ENCODE measurements at regions not wholly inside any gene's neighbourhood (a gene's known extent, or its start where the extent isn't known, plus 50 kb on each side); places are given as distances from the start of the nearest gene placed in this dataset.

DNA sequence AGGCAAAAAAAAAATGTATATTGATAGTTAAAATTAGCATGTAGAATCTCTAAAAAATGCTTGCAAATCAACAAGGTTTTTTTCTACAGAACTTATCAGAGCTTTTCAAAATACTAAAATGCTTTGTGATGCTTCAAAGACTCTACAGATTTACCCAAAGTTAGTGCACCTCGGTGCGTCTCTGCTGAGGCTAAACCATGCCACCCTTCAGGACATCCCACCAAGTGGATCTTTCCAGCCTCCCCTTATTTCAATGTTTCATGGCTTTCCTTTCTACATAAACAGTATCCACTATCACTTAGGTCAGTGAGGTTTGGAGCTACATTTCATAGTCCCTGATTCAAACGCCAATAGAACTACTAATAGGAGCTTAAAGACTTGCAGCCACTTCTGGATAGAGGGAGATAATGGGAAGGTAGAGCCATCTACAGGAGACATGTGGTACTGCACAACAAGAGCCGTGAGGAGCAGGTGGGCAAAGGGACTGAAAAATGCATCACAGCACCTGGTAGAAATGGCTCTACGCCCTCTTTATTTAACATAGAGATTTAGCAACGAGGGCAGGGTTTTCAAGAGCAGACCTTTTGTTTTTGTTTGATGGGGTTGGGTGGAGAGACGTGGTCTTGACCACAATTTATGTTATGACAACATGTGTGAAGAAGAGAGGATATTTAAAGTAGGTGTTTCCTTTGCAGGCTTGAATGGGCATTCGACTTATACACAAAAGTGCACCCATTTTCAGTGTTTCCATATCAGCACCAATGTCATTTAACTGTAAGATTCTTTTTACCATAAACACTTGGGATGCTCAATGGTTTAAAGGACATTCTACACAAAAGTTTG, 56.1 kb upstream of the SLC35G4 start:
- DNase-seq (ENCODE audit: low read depth, low spot score), result no peak
- H3K27ac ChIP-seq, result no peak overlapping the region

DNA sequence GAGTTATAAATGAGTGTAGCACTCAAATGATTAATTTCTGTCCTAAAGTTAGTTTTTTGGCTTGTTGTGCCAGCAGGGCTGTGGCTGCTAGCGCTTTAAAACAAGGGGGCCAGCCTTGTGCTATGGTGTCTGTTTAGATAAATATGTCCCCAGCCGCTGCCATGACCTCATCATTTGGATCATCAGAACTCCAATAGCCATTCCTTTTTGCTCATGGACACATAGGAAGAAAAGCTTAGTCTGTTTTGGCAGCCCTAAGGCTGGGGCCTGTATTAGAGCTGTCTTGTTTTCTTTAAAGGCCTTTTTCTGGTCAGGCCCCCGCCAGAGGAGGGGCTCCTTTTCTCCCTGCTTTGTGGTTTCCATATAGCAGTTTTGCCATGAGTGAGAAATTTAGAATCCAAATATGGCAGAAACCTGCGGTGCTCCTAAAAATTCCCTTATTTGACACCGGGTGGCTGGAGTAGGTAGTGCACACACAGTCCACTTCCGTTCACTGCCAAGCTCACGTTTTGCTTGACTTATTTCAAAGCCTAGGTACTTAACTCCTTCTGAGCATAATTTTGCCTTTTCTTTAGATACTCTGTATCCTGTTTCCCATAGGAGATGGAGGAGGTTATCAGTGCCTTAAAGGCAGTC, 60.4 kb upstream of the SLC35G4 start:
- DNase-seq (ENCODE audit: low read depth, low spot score), result no peak
- H3K27ac ChIP-seq, result no peak overlapping the region

DNA sequence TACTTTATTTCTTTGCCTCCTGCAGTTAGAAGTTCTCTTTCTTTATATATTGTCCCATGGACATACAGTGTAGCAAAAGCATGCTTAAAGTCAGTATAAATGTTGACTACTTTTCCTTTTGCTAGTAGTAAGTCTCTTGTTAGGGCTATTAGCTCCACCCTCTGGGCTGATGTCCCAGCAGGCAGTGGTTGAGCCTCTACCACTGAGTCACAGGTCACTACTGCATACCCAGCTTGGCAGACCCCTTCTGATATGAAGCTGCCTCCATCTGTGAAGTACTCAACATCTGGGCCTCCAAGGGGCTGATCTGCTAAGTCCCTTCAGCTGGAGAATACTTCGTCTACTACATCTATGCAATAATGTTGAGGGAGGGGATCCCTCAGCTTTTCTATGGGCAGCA, 61.0 kb upstream of the SLC35G4 start:
- no peak for DNase-seq (ENCODE audit: low read depth, low spot score)
- no peak overlapping the region for H3K27ac ChIP-seq

DNA sequence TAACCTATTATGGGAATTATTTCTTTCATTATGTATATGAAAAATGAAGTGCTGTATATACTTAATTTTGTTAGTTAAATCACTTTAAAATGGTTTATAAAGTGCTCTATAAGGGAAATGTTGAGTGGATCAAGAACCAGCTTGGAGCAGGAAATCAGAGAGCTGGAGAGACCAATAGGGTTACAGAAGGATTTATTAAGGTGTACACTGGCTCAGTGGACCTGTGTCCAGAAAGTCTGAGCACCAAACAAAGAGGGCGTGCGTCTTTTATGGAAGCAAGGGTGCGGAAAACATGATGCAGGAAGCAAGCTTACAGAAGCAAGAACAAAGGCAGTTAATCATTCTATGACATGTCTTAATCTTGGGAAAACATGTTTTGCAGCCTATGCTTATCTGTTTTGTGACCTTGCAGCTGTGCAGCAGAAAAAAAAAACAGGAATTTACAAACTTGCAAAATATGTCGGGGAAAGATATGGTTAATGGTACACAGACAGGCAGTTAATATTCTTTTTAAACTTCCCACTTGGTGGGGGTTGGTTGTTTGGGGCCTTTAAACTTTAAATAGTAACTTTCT, 65.2 kb upstream of the SLC35G4 start:
- DNase-seq (ENCODE audit: low read depth, low spot score), result no peak
- H3K27ac ChIP-seq, result no peak overlapping the region

DNA sequence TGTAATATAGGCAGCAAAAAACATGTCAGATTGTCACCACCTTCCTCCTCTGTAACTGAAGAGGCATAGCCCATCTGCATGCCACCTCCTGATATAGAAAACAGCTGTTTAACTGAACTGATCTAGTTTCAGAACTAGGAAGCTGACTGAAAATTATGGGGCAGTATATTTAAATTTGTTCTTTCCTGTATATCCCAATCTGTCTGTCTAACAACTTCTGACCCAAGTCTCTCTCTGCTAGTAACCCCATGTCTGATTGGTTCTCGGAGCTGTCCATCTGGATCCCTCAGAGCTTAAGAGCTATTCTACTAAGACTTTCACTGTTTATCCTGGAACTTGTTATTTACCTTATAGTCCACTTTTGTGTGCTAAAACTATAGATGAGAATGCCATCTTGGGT, 68.2 kb upstream of the SLC35G4 start:
- no peak for DNase-seq (ENCODE audit: low read depth, low spot score)
- H3K27ac ChIP-seq, result no peak overlapping the region

DNA sequence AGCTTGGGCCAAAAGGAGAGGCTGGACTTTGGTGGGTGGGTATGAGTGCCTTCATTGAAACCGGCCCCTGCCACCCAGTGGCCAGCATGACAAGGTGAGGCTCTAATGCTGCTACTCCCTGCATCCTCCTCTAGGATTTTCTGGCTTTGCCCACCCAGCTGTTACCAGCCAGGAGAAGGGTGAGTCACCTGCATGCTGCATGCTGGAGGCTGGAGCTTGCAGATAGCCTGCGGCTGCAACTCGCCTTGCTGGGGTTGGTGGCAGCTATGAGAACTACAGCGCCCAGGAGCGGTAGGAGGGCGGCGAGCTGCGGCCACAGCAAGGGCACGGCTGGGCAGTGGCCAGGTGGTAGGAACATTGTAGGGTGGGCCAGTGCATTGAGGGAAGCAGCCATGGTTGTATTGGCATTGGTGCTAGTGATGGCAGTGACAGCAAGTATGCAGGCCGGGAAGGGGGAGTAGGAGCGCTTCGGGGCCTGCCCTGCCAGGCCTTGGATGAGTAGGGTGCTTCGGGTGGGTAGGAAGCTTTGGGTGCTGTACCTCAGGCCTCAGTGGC, 75.4 kb upstream of the SLC35G4 start:
- no peak for DNase-seq (ENCODE audit: low read depth, low spot score)
- H3K27ac ChIP-seq, result no peak overlapping the region

DNA sequence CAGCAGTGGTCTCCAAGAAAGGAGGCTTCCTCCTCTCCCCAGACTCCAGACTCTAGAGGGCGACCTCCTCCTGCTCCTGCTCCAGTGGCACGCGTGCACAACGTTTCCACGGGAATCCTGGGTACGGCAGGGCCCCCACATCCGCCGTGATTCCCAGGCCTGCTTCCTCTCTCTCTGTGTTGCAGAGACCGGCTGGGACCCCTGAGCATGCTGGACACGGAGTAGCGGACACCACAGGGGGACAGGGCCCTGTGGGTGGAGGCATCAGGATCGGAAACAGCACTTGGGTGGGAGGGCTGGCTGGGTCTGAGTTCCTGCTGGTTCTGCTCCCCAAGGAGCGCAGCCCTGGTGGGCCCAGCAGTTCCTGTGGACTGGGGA, 75.9 kb upstream of the SLC35G4 start:
- no peak for DNase-seq (ENCODE audit: low read depth, low spot score)

DNA sequence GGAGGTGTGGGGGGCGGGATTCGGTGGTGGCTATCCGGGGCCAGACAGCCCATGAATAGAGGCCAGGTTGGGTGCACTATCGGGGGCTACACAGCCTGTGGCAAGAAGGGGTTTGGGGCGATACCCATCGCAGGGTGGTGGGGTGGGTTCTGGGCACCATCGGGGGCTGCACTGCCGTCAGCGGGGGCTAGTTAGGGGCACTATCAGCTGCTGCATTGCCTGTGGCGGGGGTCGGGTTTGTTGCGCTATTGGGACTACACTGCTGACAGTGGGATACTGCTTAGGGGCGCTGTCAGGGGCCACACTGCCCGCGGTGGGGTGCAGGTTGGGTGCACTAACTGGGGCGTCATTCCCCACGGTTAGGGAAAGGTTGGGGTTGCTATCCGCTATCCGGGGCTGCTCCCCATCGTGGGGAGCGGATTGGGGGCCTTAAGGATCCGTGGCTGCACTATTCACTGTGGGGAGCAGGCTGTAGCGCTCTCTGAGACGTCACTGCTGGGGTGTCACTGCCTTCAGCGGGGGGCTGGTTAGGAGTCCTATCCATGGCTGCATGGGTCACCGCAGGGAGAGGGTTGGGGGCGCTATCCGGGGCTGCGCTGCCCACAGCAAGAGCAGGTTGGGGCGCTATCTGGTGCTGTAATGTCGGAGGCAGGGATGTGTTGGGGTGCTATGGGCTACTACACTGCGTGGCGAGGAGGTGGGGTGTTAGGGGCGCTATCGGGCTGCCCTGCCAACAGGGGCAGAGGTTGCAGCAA, 76.5 kb upstream of the SLC35G4 start:
- no peak for DNase-seq (ENCODE audit: low read depth, low spot score)
- no peak overlapping the region for H3K27ac ChIP-seq

More for the DNA sequence above, 75.9 kb upstream of the SLC35G4 start:
- H3K27ac ChIP-seq, result no peak overlapping the region

DNA sequence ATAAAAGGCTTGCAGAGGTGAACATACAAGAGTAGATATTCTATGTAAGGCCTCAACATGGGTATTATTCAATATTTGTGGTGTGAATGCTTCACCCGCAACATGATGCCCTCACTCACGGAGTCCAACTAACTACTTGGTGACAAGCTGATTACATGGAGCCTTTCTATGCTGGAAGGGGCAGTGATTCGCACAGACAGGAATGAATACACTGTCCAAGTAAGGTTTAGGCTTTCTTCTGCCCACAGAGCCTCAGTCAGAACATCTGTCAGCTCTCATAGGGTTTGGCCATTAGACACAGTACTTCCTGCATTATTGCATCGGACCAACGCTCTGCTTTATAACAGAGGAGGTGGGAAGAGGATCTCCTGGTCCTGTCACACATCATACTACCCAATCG, 80.3 kb upstream of the SLC35G4 start:
- no peak overlapping the region for H3K27ac ChIP-seq
- no peak for DNase-seq (ENCODE audit: low read depth, low spot score)

DNA sequence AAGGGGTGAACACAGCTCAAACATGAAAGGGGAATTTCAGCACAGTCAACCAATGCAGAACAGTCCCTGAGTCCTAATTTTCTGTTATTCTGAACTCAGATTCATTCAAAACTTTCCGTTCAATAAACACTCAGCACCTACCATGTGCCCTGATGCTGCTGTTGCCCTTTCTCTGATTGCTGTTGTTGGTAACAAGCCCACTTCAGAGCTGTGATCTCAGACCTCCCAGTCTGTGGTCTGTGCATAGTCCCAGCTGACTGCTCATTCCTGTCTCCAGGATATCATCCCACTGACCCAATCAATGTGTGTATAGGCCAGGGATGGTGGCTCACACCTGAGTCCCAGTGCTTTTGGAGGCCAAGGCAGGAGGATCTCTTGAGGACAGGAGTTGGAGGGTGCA, 82.7 kb upstream of the SLC35G4 start:
- DNase-seq (ENCODE audit: low read depth, low spot score), result no peak

DNA sequence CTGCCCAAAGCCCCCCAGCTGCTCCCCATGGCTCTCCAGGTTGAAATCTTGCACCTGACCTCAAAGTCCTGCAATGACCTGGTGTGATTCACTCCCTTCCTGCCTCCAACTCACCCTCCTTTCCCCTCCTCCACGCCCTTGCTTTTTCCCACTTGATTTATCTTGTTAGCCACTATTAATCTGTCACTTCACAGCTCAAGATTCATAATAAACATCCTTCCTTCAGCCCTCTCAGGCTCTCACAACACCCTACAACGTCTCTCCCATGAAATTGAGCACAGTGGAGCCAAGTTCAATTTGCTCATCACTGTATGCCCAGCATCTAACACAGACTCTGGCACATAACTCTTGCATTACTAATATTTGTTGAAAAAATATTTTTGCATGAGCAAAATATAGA, 85.6 kb upstream of the SLC35G4 start:
- DNase-seq (ENCODE audit: low read depth, low spot score), result no peak
- H3K27ac ChIP-seq, result no peak overlapping the region

More for the DNA sequence above, 82.7 kb upstream of the SLC35G4 start:
- no peak overlapping the region for H3K27ac ChIP-seq

DNA sequence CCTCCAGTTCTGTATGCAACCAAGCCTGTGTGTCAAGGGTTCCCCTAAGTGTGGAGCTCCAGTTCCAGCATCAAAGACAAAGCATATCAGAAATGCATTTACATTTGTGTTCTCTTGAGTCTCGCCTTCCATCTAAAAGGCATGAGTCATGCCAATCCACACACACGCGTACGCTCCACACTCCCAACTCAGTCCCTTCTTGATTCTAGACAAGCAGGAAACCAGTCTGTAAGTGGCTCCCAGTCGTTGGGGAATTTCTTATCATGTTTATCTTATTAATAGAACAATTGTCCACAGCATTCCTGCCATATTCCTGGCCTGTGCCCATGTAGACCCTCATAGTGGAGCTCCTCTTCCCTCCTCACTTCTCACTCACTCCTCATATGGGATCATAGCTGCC, 86.4 kb upstream of the SLC35G4 start:
- no peak for DNase-seq (ENCODE audit: low read depth, low spot score)
- no peak overlapping the region for H3K27ac ChIP-seq

DNA sequence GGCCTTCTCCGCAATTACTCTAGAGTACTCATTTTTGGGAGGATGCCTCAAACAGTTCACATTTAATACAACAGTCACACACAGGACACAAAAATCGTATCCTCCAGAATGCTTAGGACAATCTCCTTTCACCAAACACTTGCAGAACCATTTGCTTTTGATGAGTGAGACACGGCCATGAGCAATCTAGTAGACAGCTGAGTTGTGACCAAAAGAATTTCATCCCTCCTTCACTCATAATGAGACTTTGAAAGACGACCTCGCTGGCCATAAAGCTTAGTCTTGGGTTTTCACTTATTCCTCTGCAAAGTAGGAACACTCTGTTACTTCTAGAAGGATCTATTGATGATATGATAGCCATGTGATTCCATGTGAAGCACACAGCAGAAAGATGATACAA, 87.5 kb upstream of the SLC35G4 start:
- no peak for DNase-seq (ENCODE audit: low read depth, low spot score)
- H3K27ac ChIP-seq, result no peak overlapping the region

DNA sequence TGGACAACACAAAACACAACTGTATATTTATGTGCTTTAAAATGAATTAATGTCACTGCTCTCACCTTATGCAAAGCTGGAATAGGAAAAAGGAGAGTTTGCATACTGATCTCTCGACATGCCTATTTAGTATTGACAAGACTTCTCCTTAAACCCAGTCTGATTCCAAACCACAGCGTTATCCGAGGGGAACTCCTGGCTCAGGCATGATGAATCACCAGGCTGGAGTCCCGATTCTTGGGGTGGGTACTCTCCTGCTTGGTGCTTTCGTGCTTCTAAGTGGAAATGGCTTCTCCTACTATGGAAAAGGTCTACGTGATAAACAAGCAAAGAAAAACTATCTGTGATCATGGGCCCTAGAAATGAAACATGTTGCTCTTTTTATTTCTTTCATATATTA, 88.9 kb upstream of the SLC35G4 start:
- no peak for DNase-seq (ENCODE audit: low read depth, low spot score)
- no peak overlapping the region for H3K27ac ChIP-seq

DNA sequence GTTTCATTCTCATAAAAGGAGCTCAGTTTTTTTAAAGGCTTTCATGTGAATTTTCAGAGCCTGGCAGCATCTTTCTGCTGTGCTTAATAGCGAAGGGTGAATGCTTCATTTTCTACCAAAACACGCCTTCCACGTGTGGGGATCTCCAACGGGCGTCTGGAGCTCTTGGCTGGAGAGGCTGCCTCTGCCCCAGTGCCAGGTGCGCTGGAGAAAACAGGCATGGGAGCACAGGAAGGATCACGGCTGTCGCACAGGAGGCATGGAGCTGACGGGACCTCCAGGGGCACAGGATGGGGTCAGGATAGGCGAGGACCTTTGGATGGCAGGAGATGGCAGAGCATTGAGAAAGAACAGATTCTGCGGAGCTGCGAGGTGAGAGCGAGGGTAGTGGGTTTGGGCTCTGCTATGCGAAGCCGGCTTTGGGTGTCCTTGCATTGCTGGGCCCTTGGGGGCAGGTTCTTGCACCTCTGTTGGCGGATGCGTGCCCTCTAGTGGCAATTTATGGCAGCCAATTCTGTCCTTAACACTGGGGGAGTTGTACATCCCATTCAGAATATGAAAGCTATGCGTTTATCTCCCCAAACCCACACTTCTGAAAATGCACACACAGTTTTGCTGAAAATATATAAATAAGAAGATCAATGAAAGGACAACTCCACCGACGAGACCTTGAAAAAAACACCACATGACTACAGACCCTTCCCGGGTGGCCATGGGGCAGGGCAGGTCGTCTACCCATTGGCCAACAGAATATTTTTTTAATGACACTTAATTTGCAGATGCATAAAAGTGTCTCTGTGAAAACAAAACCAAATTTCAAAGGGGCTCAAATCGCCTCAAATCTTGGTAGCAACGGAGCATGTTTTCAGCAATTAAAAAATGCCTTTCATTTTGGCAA, 90.4 kb upstream of the SLC35G4 start:
- no peak overlapping the region for H3K27ac ChIP-seq
- DNase-seq (ENCODE audit: low read depth, low spot score), result peak; percentile 5

DNA sequence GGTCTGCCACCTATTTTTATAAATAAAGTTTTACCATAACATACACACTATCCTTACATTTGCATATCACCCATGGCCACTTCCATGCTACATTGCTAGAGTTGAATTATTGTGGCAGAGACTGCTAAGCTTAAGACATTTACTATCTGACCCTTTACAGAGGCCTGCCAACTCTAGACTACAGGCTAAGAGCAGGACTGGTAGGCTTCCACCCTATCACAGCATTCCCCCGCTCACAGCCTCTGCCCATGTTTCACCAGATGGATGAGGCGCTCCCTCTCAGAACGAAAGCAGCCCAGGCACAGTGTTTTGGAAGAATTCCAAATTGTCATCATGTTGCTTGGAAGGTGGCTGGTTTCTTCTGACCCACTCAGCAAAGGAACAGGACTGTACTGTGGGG, 91.7 kb upstream of the SLC35G4 start:
- no peak overlapping the region for H3K27ac ChIP-seq
- DNase-seq (ENCODE audit: low read depth, low spot score), result no peak

DNA sequence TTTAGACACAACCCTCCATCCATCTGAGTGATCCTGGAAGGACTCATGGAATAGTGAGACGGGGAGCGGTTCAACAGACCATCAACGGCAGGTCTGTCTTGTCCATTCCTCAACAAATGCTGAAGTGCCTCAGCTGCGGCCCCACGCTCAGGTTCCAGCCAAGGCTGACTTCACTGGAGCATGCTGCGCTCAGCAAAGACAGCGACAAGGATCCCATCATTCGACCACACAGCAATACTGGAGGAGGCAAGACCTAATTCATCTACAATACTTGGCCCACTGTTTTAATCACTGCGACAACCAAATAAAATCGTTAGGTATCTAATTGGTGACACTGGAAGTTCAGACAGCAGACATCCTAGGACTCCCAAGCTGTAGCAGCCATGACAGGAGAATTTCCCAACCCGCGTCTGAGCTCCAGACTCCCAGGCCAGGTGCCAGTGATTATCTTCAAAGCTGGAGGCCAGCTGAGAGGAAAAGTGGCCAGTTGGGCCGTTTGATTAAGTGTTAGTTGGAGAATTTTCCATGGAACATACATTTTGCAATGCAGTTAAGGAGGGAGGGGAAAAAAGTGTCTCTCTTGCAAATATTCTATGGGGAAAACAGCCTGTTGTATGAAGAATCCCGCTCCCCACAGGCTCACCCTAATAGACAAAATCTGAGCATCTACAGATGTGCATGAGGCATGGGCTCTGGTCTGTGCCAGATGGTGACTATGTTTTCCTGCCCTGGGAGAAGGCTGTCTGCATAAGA, 92.5 kb upstream of the SLC35G4 start:
- H3K27ac ChIP-seq, result no peak overlapping the region
- DNase-seq (ENCODE audit: low read depth, low spot score), result no peak

DNA sequence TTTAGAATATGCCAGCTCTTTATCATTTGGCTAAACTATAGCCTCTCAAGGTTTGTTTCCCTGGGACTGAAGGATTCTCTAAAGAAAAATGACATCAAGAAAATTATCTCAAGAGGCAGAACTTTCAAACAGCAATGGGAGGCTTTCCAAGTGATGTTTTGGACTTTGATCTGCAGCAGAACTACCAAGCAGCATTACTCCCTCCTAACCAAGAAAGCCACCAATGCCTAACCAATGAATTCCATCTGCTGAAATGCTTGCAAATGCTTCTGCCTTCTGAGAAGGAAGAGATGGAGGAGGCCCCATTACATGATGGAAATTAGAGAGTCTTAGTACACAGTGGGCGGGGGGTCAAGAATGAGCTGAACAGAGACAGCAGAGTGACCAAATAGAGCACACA, 95.1 kb upstream of the SLC35G4 start:
- H3K27ac ChIP-seq, result no peak overlapping the region
- no peak for DNase-seq (ENCODE audit: low read depth, low spot score)

Data from epithelial cell of prostate (primary cell).